Left lung (tissue), 4 donors: ENCODE measurements at regions not wholly inside any gene's neighbourhood (a gene's known extent, or its start where the extent isn't known, plus 50 kb on each side); places are given as distances from the start of the nearest gene placed in this dataset.

Experiments
- ATAC-seq: fragments of 200-7000 bp; cut with Tn5 transposase; one replicate; pipeline ENCODE4 v1.9.1; 2020; ENCODE audit warnings: moderate library complexity
- DNase-seq, 4 donors: peaks; one replicate each; pipeline ENCODE4 v3.0.0-alpha.2; 2013 to 2020
- H3K27ac ChIP-seq, 2 donors: fragments of 200-600 bp; sonication (generic) in 1 of 2; one replicate each; pipeline versions ENCODE4 v1.5.0 to v1.8.0; 2020 to 2021
- H3K27me3 ChIP-seq, 2 donors: fragments of 200-600 bp; sonication (generic) in 1 of 2; one replicate each; pipeline versions ENCODE4 v1.5.0 to v1.8.0; 2020 to 2021
- H3K36me3 ChIP-seq, 2 donors: fragments of 200-600 bp; sonication (generic) in 1 of 2; one replicate each; pipeline versions ENCODE4 v1.5.0 to v1.8.0; 2020 to 2021
- H3K4me1 ChIP-seq, 2 donors: fragments of 200-600 bp; one replicate each; pipeline ENCODE4 v1.8.0; 2021
- H3K4me3 ChIP-seq, 2 donors: fragments of 200-600 bp; sonication (generic) in 1 of 2; one replicate each; pipeline versions ENCODE4 v1.5.0 to v1.8.0; 2020 to 2021; ENCODE audit warnings: mild to moderate bottlenecking in 1 of 2
- H3K9me3 ChIP-seq, 2 donors: fragments of 200-600 bp; sonication (generic) in 1 of 2; one replicate each; pipeline versions ENCODE4 v1.5.0 to v1.8.0; 2020 to 2021
- intact Hi-C, 2 donors: fragments of 100-400 bp; cut with DNase I; formaldehyde crosslinking; loops; one replicate each; pipeline versions ENCODE4 v1.11.2 to v1.14.2; 2022
- TF ChIP-seq, protein P1 (sequence below), 2 donors: fragments of 200-600 bp; sonication (generic) in 1 of 2; IDR thresholded peaks; one replicate each; pipeline versions ENCODE4 v1.5.0 to v1.8.0; 2021; ENCODE audit warnings: antibody characterized with exemption in 2 of 2
- donor health status: DM: no; HTN: yes; CAD: no.
- donor health status: DM: no; HTN: no; CAD: no.

- DNase-seq = no peak
- Histone ChIP-seq H3K4me1 (no peaks in the 10 kb centered on the region), H3K27me3 (peaks cover 0 to 16% of the 10 kb centered on the region in 2 donors), H3K27ac (no peak overlapping the region), H3K9me3 (no peaks in the 10 kb centered on the region), H3K4me3 (no peak overlapping the region), H3K36me3 (no peaks in the 10 kb centered on the region)
- ATAC-seq = no peak
- intact Hi-C loops = loop anchor here in 1 of 2 donors (10.0 kb wide), 1 partner anchor 207 kb away; no protein-coding TSS in a partner anchor
- TF ChIP-seq, protein P1, sequence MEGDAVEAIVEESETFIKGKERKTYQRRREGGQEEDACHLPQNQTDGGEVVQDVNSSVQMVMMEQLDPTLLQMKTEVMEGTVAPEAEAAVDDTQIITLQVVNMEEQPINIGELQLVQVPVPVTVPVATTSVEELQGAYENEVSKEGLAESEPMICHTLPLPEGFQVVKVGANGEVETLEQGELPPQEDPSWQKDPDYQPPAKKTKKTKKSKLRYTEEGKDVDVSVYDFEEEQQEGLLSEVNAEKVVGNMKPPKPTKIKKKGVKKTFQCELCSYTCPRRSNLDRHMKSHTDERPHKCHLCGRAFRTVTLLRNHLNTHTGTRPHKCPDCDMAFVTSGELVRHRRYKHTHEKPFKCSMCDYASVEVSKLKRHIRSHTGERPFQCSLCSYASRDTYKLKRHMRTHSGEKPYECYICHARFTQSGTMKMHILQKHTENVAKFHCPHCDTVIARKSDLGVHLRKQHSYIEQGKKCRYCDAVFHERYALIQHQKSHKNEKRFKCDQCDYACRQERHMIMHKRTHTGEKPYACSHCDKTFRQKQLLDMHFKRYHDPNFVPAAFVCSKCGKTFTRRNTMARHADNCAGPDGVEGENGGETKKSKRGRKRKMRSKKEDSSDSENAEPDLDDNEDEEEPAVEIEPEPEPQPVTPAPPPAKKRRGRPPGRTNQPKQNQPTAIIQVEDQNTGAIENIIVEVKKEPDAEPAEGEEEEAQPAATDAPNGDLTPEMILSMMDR (IDR thresholded peaks at IDR 0.05) = no peak
Observed at GRCh38 chr1:38607526-38607925, 252.0 kb downstream of the RRAGC start.

DNA sequence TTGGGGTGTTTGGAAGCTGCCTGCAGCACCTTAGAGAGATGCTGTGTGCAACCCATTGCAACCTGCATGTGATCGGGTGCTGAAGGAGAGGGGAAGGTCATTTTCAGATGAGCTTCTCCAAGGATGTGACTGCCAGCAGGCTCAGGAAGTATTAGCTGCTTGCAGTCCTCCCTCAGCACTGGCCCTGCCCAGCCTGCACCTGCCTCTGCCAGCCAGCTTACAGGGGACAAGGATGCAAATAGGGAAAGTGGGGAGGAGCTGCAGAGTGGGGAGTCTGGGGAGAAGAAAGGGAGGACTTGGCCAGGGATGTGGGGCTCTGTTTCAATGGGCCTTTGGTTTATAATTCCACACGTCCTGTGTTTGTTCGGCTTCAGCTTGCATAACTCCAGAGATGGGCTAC, 254.5 kb downstream of the RRAGC start:
- Histone ChIP-seq H3K27ac (no peak overlapping the region), H3K4me1 (no peaks in the 10 kb centered on the region), H3K36me3 (no peaks in the 10 kb centered on the region), H3K27me3 (peaks cover 0 to 11% of the 10 kb centered on the region in 2 donors), H3K4me3 (no peak overlapping the region), H3K9me3 (no peaks in the 10 kb centered on the region)
- TF ChIP-seq, protein P1 (IDR thresholded peaks at IDR 0.05) = no peak
- intact Hi-C loops = loop anchor here in 1 of 2 donors (10.0 kb wide), 1 partner anchor 210 kb away; no protein-coding TSS in a partner anchor
- DNase-seq (no peak), ATAC-seq (no peak)

- Histone ChIP-seq H3K27me3 (peaks cover 0 to 11% of the 10 kb centered on the region in 2 donors), H3K9me3 (no peaks in the 10 kb centered on the region), H3K4me1 (no peaks in the 10 kb centered on the region), H3K4me3 (no peak overlapping the region), H3K27ac (no peak overlapping the region), H3K36me3 (no peaks in the 10 kb centered on the region)
- intact Hi-C loops = loop anchor here in 1 of 2 donors (10.0 kb wide), 1 partner anchor 211 kb away; no protein-coding TSS in a partner anchor
- TF ChIP-seq, protein P1 (IDR thresholded peaks at IDR 0.05) = no peak
- ATAC-seq (no peak), DNase-seq (no peak)
Observed at GRCh38 chr1:38603907-38604306, 255.7 kb downstream of the RRAGC start.

DNA sequence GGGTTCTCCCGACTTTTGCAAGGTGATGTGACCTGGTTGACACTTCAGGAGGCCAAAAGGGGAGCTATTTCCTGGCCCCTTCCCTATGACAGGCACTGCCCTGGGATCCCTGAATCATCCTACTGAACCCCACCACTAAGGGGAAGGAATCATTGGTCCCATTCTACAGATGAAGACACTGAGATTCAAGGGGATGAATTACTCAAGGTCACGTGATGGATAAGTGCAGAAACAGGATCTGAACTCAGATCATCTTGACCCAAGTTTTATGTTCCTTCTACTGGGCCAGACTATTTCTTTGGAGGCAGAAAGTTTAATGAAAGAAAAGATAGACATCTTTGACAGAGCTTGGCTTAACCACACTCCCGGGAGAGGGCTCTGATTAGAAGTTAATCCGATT, 258.7 kb downstream of the RRAGC start:
- intact Hi-C loops = loop anchor here in 1 of 2 donors (10.0 kb wide), 1 partner anchor 214 kb away; no protein-coding TSS in a partner anchor
- Histone ChIP-seq H3K4me1 (no peaks in the 10 kb centered on the region), H3K27ac (no peak overlapping the region), H3K4me3 (no peak overlapping the region), H3K36me3 (no peaks in the 10 kb centered on the region), H3K27me3 (peaks cover 0 to 16% of the 10 kb centered on the region in 2 donors), H3K9me3 (no peaks in the 10 kb centered on the region)
- TF ChIP-seq, protein P1 (IDR thresholded peaks at IDR 0.05) = no peak
- ATAC-seq (no peak), DNase-seq (no peak)

GRCh38 chr1:38600286-38600685, 259.3 kb downstream of the RRAGC start:
- no peak for DNase-seq
- ATAC-seq = no peak
- no peak overlapping the region for H3K27ac ChIP-seq
- H3K4me3 ChIP-seq = no peak overlapping the region
- H3K27me3 ChIP-seq = peaks cover 0 to 21% of the 10 kb centered on the region in 2 donors
- H3K9me3 ChIP-seq = no peaks in the 10 kb centered on the region
- TF ChIP-seq, protein P1 (IDR thresholded peaks at IDR 0.05) = no peak
- intact Hi-C loops = loop anchor here in 1 of 2 donors (10.0 kb wide), 1 partner anchor 215 kb away; no protein-coding TSS in a partner anchor
- no peaks in the 10 kb centered on the region for H3K36me3 ChIP-seq
- no peaks in the 10 kb centered on the region for H3K4me1 ChIP-seq
